ENCODE measurements at regions not wholly inside any gene's neighbourhood (a gene's known extent, or its start where the extent isn't known, plus 50 kb on each side); places are given as distances from the start of the nearest gene placed in this dataset.

DNA sequence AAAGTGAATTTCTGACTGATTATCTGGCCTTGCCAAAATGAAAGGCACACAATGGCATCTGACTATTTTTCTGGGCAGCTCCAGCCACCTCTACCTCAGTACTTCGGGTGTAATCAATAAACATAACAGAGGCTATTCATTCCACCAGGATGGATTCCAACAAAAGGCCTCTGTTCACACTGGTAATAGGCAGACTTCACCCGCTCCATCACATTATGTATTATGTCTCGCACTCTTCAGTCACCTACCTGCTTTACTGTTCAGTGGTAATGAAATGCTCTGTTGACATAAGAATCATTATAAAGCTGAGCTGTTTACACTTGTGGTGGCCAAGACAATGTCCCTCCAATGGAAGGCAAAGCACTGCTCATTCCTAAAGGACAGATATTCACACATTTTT lies 1333.7 kb upstream of the WWC1 start:
- Histone ChIP-seq H3K9ac (ENCODE audit: low read length) (no peak overlapping the region), H3K27ac (ENCODE audit: low read depth, low read length, poor library complexity, severe bottlenecking) (no peak overlapping the region), H2AFZ (ENCODE audit: low read length) (no peak overlapping the region), H3K79me2 (ENCODE audit: insufficient read depth, low read length) (no peaks in the 10 kb centered on the region), H3K36me3 (ENCODE audit: insufficient read depth, low read length) (no peaks in the 10 kb centered on the region), H3K4me2 (ENCODE audit: low read length) (no peak overlapping the region), H3K4me3 (ENCODE audit: low read depth, low read length, poor library complexity, severe bottlenecking) (no peak overlapping the region), H3K9me2 (ENCODE audit: low read depth, low read length) (no peaks in the 10 kb centered on the region), H3K4me1 (ENCODE audit: insufficient read depth, low read length, severe bottlenecking) (no peaks in the 10 kb centered on the region), H3K27me3 (ENCODE audit: insufficient read depth, low read length) (no peaks in the 10 kb centered on the region), H4K20me1 (ENCODE audit: insufficient read depth, low read length) (no peaks in the 10 kb centered on the region), H3K9me3 (ENCODE audit: low read length) (no peaks in the 10 kb centered on the region), H3F3A (ENCODE audit: insufficient read depth, low read length) (no peaks in the 10 kb centered on the region)
- TF ChIP-seq, protein P1, sequence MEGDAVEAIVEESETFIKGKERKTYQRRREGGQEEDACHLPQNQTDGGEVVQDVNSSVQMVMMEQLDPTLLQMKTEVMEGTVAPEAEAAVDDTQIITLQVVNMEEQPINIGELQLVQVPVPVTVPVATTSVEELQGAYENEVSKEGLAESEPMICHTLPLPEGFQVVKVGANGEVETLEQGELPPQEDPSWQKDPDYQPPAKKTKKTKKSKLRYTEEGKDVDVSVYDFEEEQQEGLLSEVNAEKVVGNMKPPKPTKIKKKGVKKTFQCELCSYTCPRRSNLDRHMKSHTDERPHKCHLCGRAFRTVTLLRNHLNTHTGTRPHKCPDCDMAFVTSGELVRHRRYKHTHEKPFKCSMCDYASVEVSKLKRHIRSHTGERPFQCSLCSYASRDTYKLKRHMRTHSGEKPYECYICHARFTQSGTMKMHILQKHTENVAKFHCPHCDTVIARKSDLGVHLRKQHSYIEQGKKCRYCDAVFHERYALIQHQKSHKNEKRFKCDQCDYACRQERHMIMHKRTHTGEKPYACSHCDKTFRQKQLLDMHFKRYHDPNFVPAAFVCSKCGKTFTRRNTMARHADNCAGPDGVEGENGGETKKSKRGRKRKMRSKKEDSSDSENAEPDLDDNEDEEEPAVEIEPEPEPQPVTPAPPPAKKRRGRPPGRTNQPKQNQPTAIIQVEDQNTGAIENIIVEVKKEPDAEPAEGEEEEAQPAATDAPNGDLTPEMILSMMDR (IDR thresholded peaks at IDR 0.05; ENCODE audit: low read length) = no peak
- no peak for TF ChIP-seq EZH2 (IDR thresholded peaks at IDR 0.05; ENCODE audit: borderline replicate concordance, low read length)

DNA sequence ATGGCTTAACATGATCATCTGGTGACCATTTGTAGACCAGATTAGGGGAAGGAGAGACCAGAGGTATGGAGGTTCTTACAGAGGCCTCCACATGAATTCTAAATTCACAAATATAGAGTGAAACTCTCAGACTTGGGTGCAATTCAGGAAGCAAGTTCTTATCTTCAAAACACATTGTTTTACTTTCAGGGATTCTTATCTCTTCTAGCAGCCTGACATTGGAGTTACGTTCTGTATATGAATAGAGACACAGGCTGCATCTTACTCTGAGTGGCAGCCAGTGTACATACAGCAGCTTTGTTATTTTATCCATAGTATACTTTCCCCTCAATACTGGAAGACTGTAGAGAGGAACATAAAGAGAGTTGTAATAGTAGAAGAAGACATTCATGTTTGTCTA lies 1331.7 kb upstream of the WWC1 start:
- Histone ChIP-seq H3K4me1 (ENCODE audit: insufficient read depth, low read length, severe bottlenecking) (no peaks in the 10 kb centered on the region), H3K9me2 (ENCODE audit: low read depth, low read length) (no peaks in the 10 kb centered on the region), H3K4me3 (ENCODE audit: low read depth, low read length, poor library complexity, severe bottlenecking) (no peak overlapping the region), H3K9ac (ENCODE audit: low read length) (no peak overlapping the region), H3K27ac (ENCODE audit: low read depth, low read length, poor library complexity, severe bottlenecking) (no peak overlapping the region), H4K20me1 (ENCODE audit: insufficient read depth, low read length) (no peaks in the 10 kb centered on the region), H3K36me3 (ENCODE audit: insufficient read depth, low read length) (no peaks in the 10 kb centered on the region), H2AFZ (ENCODE audit: low read length) (no peak overlapping the region), H3K27me3 (ENCODE audit: insufficient read depth, low read length) (no peaks in the 10 kb centered on the region), H3K79me2 (ENCODE audit: insufficient read depth, low read length) (no peaks in the 10 kb centered on the region), H3K4me2 (ENCODE audit: low read length) (no peak overlapping the region), H3F3A (ENCODE audit: insufficient read depth, low read length) (no peaks in the 10 kb centered on the region), H3K9me3 (ENCODE audit: low read length) (no peaks in the 10 kb centered on the region)
- no peak for TF ChIP-seq EZH2 (IDR thresholded peaks at IDR 0.05; ENCODE audit: borderline replicate concordance, low read length)
- TF ChIP-seq, protein P1 (IDR thresholded peaks at IDR 0.05; ENCODE audit: low read length) = no peak

DNA sequence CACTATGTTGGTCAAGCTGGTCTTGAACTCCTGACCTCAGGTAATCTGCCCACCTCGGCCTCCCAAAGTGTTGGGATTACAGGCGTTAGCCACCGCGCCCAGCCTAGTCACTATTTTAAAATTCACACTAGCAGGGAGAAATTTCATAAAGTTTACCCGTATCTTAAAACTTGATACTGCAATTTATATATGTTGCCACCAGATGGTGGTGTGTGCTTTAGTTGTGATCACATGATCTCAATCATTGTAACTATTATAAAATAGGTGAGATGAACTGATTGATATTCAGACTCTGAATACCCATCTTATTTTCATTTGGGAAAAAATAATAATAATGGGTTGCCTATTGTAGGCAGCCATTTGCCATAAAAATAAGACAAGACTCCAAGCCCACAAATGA lies 1330.4 kb upstream of the WWC1 start:
- TF ChIP-seq, protein P1 (IDR thresholded peaks at IDR 0.05; ENCODE audit: low read length) = peak; percentile 39; the same call in 1 of the 2 replicates
- TF ChIP-seq EZH2 (IDR thresholded peaks at IDR 0.05; ENCODE audit: borderline replicate concordance, low read length) = no peak
- Histone ChIP-seq H3K27ac (ENCODE audit: low read depth, low read length, poor library complexity, severe bottlenecking) (no peak overlapping the region), H3K4me2 (ENCODE audit: low read length) (no peak overlapping the region), H3K79me2 (ENCODE audit: insufficient read depth, low read length) (no peaks in the 10 kb centered on the region), H3K9ac (ENCODE audit: low read length) (no peak overlapping the region), H3K9me3 (ENCODE audit: low read length) (no peaks in the 10 kb centered on the region), H3K36me3 (ENCODE audit: insufficient read depth, low read length) (no peaks in the 10 kb centered on the region), H3K9me2 (ENCODE audit: low read depth, low read length) (no peaks in the 10 kb centered on the region), H3K27me3 (ENCODE audit: insufficient read depth, low read length) (no peaks in the 10 kb centered on the region), H3K4me3 (ENCODE audit: low read depth, low read length, poor library complexity, severe bottlenecking) (no peak overlapping the region), H4K20me1 (ENCODE audit: insufficient read depth, low read length) (no peaks in the 10 kb centered on the region), H3K4me1 (ENCODE audit: insufficient read depth, low read length, severe bottlenecking) (no peaks in the 10 kb centered on the region), H3F3A (ENCODE audit: insufficient read depth, low read length) (no peaks in the 10 kb centered on the region), H2AFZ (ENCODE audit: low read length) (no peak overlapping the region)
